DND-41 (cell line): ENCODE measurements at regions not wholly inside any gene's neighbourhood (a gene's known extent, or its start where the extent isn't known, plus 50 kb on each side); places are given as distances from the start of the nearest gene placed in this dataset.

Source experiments
- ATAC-seq: fragments of 200-7000 bp; cut with Tn5 transposase; 3 replicates; pipeline ENCODE4 v1.9.1; 2021; ENCODE audit warnings: low read depth; ENCODE audit not compliant: insufficient read depth
- DNase-seq: peaks from one replicate; pipeline ENCODE4 v3.0.0-alpha.2; 2020
- H2AFZ ChIP-seq: 2 replicates; pipeline ENCODE4 v1.6.0; 2012; ENCODE audit warnings: low read depth, low read length
- H3K27ac ChIP-seq: 2 replicates; pipeline ENCODE4 v1.5.1; 2012; ENCODE audit warnings: low read length, inconsistent platforms
- H3K27me3 ChIP-seq: fragments of 200-600 bp; sonication (generic); 2 replicates; pipeline ENCODE4 v1.6.0; 2012; ENCODE audit warnings: low read length, mild to moderate bottlenecking, inconsistent platforms; ENCODE audit not compliant: insufficient read depth, poor library complexity
- H3K36me3 ChIP-seq: 2 replicates; pipeline ENCODE4 v1.5.1; 2012; ENCODE audit warnings: low read length, inconsistent platforms; ENCODE audit not compliant: insufficient read depth
- H3K4me1 ChIP-seq: 2 replicates; pipeline ENCODE4 v1.5.1; 2012; ENCODE audit warnings: mild to moderate bottlenecking, low read length; ENCODE audit not compliant: insufficient read depth
- H3K4me2 ChIP-seq: 2 replicates; pipeline ENCODE4 v1.6.0; 2012; ENCODE audit warnings: mild to moderate bottlenecking, moderate library complexity, low read length, inconsistent platforms; ENCODE audit not compliant: insufficient read depth
- H3K4me3 ChIP-seq, 2 experiments: fragments of 200-600 bp in 1 of 2; shearing (Covaris generic) in 1 of 2; 2 replicates each; pipeline ENCODE4 v1.5.1; 2012 to 2016; ENCODE audit warnings: inconsistent platforms in 2 of 2, low read length in 2 of 2, mild to moderate bottlenecking in 2 of 2, low read depth in 1 of 2, moderate library complexity in 1 of 2
- H3K79me2 ChIP-seq: 2 replicates; pipeline ENCODE4 v1.6.0; 2012; ENCODE audit warnings: low read length, inconsistent platforms; ENCODE audit not compliant: insufficient read depth
- H3K9ac ChIP-seq: 2 replicates; pipeline ENCODE4 v1.6.0; 2012; ENCODE audit warnings: low read depth, mild to moderate bottlenecking, inconsistent platforms, low read length, moderate library complexity
- H3K9me3 ChIP-seq: 2 replicates; pipeline ENCODE4 v1.5.1; 2012; ENCODE audit warnings: low read length, moderate library complexity, mild to moderate bottlenecking, inconsistent platforms; ENCODE audit not compliant: insufficient read depth, severe bottlenecking
- H4K20me1 ChIP-seq: 2 replicates; pipeline ENCODE4 v1.6.0; 2012; ENCODE audit warnings: low read length; ENCODE audit not compliant: insufficient read depth
- EZH2 ChIP-seq: IDR thresholded peaks from 3 replicates; pipeline ENCODE4 v1.6.1; 2012; ENCODE audit warnings: borderline replicate concordance, low read depth, mild to moderate bottlenecking, moderate library complexity, low read length, inconsistent platforms; ENCODE audit not compliant: severe bottlenecking
- TF ChIP-seq, protein P1 (sequence below): IDR thresholded peaks from 2 replicates; pipeline ENCODE4 v1.5.1; 2012; ENCODE audit warnings: borderline replicate concordance, low read length, moderate library complexity, mild to moderate bottlenecking; ENCODE audit not compliant: poor library complexity, severe bottlenecking; ENCODE audit errors: extremely low read depth

DNA sequence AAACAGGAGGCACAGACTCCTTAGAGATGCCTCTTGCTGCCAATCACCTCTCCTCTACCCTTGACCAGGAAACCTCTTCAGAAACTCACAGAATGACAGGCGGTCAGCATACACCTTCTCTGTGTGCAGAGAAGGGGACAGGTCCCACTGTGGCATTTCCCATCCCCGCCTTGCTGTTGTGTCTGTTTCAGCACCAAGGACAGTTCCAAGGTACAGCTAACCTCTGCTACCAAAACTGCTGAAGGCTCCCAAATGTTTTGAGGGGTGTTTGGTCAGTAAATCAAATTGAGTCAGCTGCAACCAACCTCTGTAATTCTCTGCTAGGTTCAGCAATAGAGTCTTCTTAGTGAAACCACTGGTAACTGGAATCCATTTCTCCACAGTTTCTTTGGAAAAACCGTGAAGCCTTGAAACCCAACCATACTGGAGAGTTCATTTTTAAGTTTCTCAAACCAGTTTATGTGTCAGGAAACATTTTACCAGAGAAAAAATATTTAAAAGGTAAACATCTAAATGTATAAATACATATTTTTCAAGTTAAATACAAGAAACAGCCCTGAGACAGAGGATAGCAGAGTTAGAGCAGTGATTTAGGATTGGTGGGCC, 122.0 kb downstream of the DRD1 start:
- no peak overlapping the region for H3K4me3 ChIP-seq
- no peak overlapping the region for H3K27ac ChIP-seq
- H3K4me1 ChIP-seq = no peaks in the 10 kb centered on the region
- ATAC-seq = peak; percentile 58; the same call in 2 of the 3 replicates
- no peaks in the 10 kb centered on the region for H3K36me3 ChIP-seq
- DNase-seq = peak; percentile 60
- H4K20me1 ChIP-seq = 0 out of 2 replicates have a peak, but pooled peaks cover 3% of the 10 kb centered on the region
- H3K79me2 ChIP-seq = no peaks in the 10 kb centered on the region
- H3K9ac ChIP-seq = no peak overlapping the region
- H2AFZ ChIP-seq = no peak overlapping the region
- TF ChIP-seq, protein P1, sequence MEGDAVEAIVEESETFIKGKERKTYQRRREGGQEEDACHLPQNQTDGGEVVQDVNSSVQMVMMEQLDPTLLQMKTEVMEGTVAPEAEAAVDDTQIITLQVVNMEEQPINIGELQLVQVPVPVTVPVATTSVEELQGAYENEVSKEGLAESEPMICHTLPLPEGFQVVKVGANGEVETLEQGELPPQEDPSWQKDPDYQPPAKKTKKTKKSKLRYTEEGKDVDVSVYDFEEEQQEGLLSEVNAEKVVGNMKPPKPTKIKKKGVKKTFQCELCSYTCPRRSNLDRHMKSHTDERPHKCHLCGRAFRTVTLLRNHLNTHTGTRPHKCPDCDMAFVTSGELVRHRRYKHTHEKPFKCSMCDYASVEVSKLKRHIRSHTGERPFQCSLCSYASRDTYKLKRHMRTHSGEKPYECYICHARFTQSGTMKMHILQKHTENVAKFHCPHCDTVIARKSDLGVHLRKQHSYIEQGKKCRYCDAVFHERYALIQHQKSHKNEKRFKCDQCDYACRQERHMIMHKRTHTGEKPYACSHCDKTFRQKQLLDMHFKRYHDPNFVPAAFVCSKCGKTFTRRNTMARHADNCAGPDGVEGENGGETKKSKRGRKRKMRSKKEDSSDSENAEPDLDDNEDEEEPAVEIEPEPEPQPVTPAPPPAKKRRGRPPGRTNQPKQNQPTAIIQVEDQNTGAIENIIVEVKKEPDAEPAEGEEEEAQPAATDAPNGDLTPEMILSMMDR = no peak
- no peak for TF ChIP-seq EZH2
- H3K27me3 ChIP-seq = no peaks in the 10 kb centered on the region
- H3K4me2 ChIP-seq = no peak overlapping the region
- H3K9me3 ChIP-seq = no peaks in the 10 kb centered on the region

DNA sequence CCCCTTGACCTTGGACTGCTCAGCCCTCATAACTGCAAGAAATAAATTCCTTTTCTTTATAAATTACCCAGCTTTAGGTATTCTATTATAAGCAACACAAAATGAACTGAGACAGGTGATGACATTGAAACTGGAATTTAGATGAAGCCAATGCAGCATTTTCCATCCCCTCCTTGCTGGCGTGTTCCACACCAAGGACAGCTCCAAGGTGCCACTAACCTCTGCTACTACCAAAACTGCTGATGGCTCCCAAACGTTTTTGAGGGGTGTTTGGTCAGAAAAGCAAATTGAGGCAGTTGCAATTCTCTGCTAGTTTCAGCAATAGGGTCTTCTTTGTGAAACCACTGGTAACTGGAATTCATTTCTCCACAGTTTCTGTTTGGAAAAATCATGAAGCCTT, 124.8 kb downstream of the DRD1 start:
- no peaks in the 10 kb centered on the region for H3K36me3 ChIP-seq
- no peak overlapping the region for H3K4me3 ChIP-seq
- H3K79me2 ChIP-seq = no peaks in the 10 kb centered on the region
- no peak overlapping the region for H3K27ac ChIP-seq
- no peak overlapping the region for H3K9ac ChIP-seq
- H3K4me2 ChIP-seq = no peak overlapping the region
- 0 out of 2 replicates have a peak, but pooled peaks cover 3% of the 10 kb centered on the region for H4K20me1 ChIP-seq
- no peak for DNase-seq
- no peaks in the 10 kb centered on the region for H3K9me3 ChIP-seq
- no peaks in the 10 kb centered on the region for H3K27me3 ChIP-seq
- ATAC-seq = no peak
- no peak for TF ChIP-seq EZH2
- TF ChIP-seq, protein P1 = no peak
- no peaks in the 10 kb centered on the region for H3K4me1 ChIP-seq
- H2AFZ ChIP-seq = no peak overlapping the region

DNA sequence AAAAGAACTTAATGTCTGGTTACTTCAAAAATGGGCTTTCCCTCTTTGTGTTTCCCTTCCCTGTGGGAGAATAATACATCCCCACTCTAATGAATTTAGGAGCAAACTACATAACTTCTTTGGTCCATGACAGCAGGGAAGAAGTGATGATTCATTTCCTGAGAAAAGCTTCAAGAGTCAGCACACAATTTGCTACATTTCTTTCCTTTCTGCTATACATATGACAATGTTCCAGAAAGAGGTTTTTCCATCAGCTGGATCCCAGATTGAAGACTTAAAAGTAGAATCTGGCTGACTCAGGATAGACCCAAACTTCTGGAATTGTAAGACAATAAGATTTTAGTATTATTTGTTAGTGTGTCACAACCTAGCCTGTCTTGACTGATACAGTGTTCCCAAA, 126.1 kb downstream of the DRD1 start:
- Histone ChIP-seq H3K27ac (no peak overlapping the region), H3K4me2 (no peak overlapping the region), H3K79me2 (no peaks in the 10 kb centered on the region), H2AFZ (no peak overlapping the region), H4K20me1 (0 out of 2 replicates have a peak, but pooled peaks cover 3% of the 10 kb centered on the region), H3K36me3 (no peaks in the 10 kb centered on the region), H3K9ac (no peak overlapping the region), H3K4me1 (no peaks in the 10 kb centered on the region), H3K27me3 (no peaks in the 10 kb centered on the region), H3K9me3 (no peaks in the 10 kb centered on the region), H3K4me3 (no peak overlapping the region)
- no peak for ATAC-seq
- no peak for TF ChIP-seq EZH2
- TF ChIP-seq, protein P1 = no peak
- DNase-seq = no peak
